CD14-positive monocyte (primary cell): ENCODE measurements at regions not wholly inside any gene's neighbourhood (a gene's known extent, or its start where the extent isn't known, plus 50 kb on each side); places are given as distances from the start of the nearest gene placed in this dataset.

ENCODE experiments used
- DNase-seq, 3 donors: peaks; one replicate each; pipeline ENCODE4 v3.0.0-alpha.2; 2011 to 2022
- H2AFZ ChIP-seq: 2 replicates; pipeline ENCODE4 v1.6.0; 2012; ENCODE audit warnings: mild to moderate bottlenecking, low read depth, low read length, inconsistent platforms; ENCODE audit not compliant: insufficient read depth, poor library complexity, severe bottlenecking
- H3K27ac ChIP-seq, 2 donors: 1 replicate in 1 of 2; 2 replicates in 1 of 2; pipeline ENCODE4 v1.5.1; 2012 to 2013; ENCODE audit warnings: low read length in 2 of 2, control low read depth in 1 of 2, inconsistent platforms in 1 of 2, low read depth in 1 of 2, mild to moderate bottlenecking in 1 of 2
- H3K27me3 ChIP-seq, 2 donors: one replicate each; pipeline versions ENCODE4 v1.6.0 to v1.6.1; 2011 to 2013; ENCODE audit warnings: low read length in 2 of 2; ENCODE audit not compliant: control insufficient read depth in 2 of 2, insufficient read depth in 2 of 2
- H3K36me3 ChIP-seq, 2 donors: replicated peaks in 1 of 2; 1 replicate in 1 of 2; 2 replicates in 1 of 2; pipeline versions ENCODE4 v1.5.1 to v1.6.1; 2012 to 2013; ENCODE audit warnings: low read length in 2 of 2, control low read depth in 1 of 2, inconsistent platforms in 1 of 2, mild to moderate bottlenecking in 1 of 2; ENCODE audit not compliant: insufficient read depth in 2 of 2, control insufficient read depth in 1 of 2
- H3K4me1 ChIP-seq, 2 donors: 1 replicate in 1 of 2; 2 replicates in 1 of 2; pipeline versions ENCODE4 v1.5.1 to v1.6.1; 2012 to 2013; ENCODE audit warnings: low read length in 2 of 2, control low read depth in 1 of 2, inconsistent platforms in 1 of 2, mild to moderate bottlenecking in 1 of 2, moderate library complexity in 1 of 2; ENCODE audit not compliant: insufficient read depth in 2 of 2, control insufficient read depth in 1 of 2
- H3K4me2 ChIP-seq: replicated peaks from 2 replicates; pipeline ENCODE3; 2012; ENCODE audit warnings: low read length, moderate library complexity, mild to moderate bottlenecking; ENCODE audit not compliant: poor library complexity, severe bottlenecking; ENCODE audit errors: extremely low read depth
- H3K4me3 ChIP-seq, 3 experiments: fragments of 200-600 bp in 1 of 3; sonication (generic) in 1 of 3; replicated peaks in 1 of 3; 1 replicate in 2 of 3; 2 replicates in 1 of 3; pipeline ENCODE4 v1.5.1; 2011 to 2013; ENCODE audit warnings: low read length in 3 of 3, mild to moderate bottlenecking in 3 of 3, control low read depth in 2 of 3, low read depth in 2 of 3, inconsistent platforms in 1 of 3, moderate library complexity in 1 of 3
- H3K79me2 ChIP-seq: 2 replicates; pipeline ENCODE4 v1.6.0; 2012; ENCODE audit warnings: mild to moderate bottlenecking, control low read depth, inconsistent platforms, low read length, moderate library complexity; ENCODE audit not compliant: insufficient read depth
- H3K9ac ChIP-seq: 2 replicates; pipeline ENCODE4 v1.6.0; 2017; ENCODE audit warnings: low read length, mild to moderate bottlenecking; ENCODE audit not compliant: insufficient read depth, poor library complexity, severe bottlenecking
- H3K9me3 ChIP-seq, 2 donors: replicated peaks in 1 of 2; 1 replicate in 1 of 2; 2 replicates in 1 of 2; pipeline versions ENCODE4 v1.5.1 to v1.6.1; 2012 to 2013; ENCODE audit warnings: low read length in 2 of 2, control low read depth in 1 of 2; ENCODE audit not compliant: control insufficient read depth in 1 of 2, insufficient read depth in 1 of 2
- H4K20me1 ChIP-seq: 2 replicates; pipeline ENCODE4 v1.6.0; 2012; ENCODE audit warnings: mild to moderate bottlenecking, low read length, control low read depth, moderate library complexity; ENCODE audit not compliant: insufficient read depth
- H3K27ac Mint-ChIP-seq, 7 donors: one replicate each; pipeline ENCODE4 v1.8.0; 2020; ENCODE audit warnings: mild to moderate bottlenecking in 7 of 7, mixed read lengths in 7 of 7, moderate library complexity in 6 of 7, inconsistent platforms in 2 of 7
- H3K27me3 Mint-ChIP-seq, 3 donors: one replicate each; pipeline ENCODE4 v1.8.0; 2021 to 2022; ENCODE audit warnings: low read depth in 3 of 3, mild to moderate bottlenecking in 3 of 3, mixed read lengths in 3 of 3, moderate library complexity in 3 of 3, inconsistent platforms in 1 of 3
- H3K36me3 Mint-ChIP-seq, 2 donors: one replicate each; pipeline ENCODE4 v1.8.0; 2020; ENCODE audit warnings: mixed read lengths in 2 of 2, inconsistent platforms in 1 of 2, mild to moderate bottlenecking in 1 of 2
- H3K4me1 Mint-ChIP-seq: one replicate; pipeline ENCODE4 v1.8.0; 2020; ENCODE audit warnings: mild to moderate bottlenecking, mixed read lengths
- H3K4me3 Mint-ChIP-seq, 2 donors: one replicate each; pipeline ENCODE4 v1.8.0; 2020; ENCODE audit warnings: mild to moderate bottlenecking in 2 of 2, mixed read lengths in 2 of 2, moderate library complexity in 1 of 2
- H3K9me3 Mint-ChIP-seq, 7 donors: one replicate each; pipeline ENCODE4 v1.8.0; 2020 to 2022; ENCODE audit warnings: mixed read lengths in 7 of 7, mild to moderate bottlenecking in 6 of 7, moderate library complexity in 6 of 7, inconsistent platforms in 2 of 7
- WGBS: methylation state at CpG from one replicate; pipeline ENCODE4 v1.1.5; 2013; ENCODE audit warnings: missing lambda C conversion rate; ENCODE audit not compliant: insufficient coverage; 5-methylcytosine and 5-hydroxymethylcytosine counted together
- intact Hi-C, 2 donors: fragments of 100-400 bp; cut with micrococcal nuclease; formaldehyde crosslinking; loops; one replicate each; pipeline versions ENCODE4 v1.15.0 to v1.15.1; 2023
- TF ChIP-seq, protein P1 (sequence below): fragments of 200-600 bp; IDR thresholded peaks from one replicate; pipeline ENCODE4 v1.8.0; 2022; ENCODE audit warnings: antibody characterized with exemption, mild to moderate bottlenecking

- DNase-seq: no peak
- peaks cover 4 to 24% of the 10 kb centered on the region in 2 donors for H3K9me3 ChIP-seq
- no peaks in the 10 kb centered on the region for H4K20me1 ChIP-seq
- peaks cover 0 to 3% (median 2%) of the 10 kb centered on the region in 3 donors for H3K27me3 Mint-ChIP-seq
- no peaks in the 10 kb centered on the region for H3K36me3 ChIP-seq
- H3K9me3 Mint-ChIP-seq: peaks cover 0 to 12% (median 4%) of the 10 kb centered on the region in 7 donors
- no peak overlapping the region for H3K27ac Mint-ChIP-seq
- H2AFZ ChIP-seq: no peak overlapping the region
- no peak overlapping the region for H3K9ac ChIP-seq
- no peaks in the 10 kb centered on the region for H3K27me3 ChIP-seq
- TF ChIP-seq, protein P1, sequence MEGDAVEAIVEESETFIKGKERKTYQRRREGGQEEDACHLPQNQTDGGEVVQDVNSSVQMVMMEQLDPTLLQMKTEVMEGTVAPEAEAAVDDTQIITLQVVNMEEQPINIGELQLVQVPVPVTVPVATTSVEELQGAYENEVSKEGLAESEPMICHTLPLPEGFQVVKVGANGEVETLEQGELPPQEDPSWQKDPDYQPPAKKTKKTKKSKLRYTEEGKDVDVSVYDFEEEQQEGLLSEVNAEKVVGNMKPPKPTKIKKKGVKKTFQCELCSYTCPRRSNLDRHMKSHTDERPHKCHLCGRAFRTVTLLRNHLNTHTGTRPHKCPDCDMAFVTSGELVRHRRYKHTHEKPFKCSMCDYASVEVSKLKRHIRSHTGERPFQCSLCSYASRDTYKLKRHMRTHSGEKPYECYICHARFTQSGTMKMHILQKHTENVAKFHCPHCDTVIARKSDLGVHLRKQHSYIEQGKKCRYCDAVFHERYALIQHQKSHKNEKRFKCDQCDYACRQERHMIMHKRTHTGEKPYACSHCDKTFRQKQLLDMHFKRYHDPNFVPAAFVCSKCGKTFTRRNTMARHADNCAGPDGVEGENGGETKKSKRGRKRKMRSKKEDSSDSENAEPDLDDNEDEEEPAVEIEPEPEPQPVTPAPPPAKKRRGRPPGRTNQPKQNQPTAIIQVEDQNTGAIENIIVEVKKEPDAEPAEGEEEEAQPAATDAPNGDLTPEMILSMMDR: no peak
- H3K27ac ChIP-seq: no peak overlapping the region
- H3K4me2 ChIP-seq: no peak overlapping the region
- H3K4me3 Mint-ChIP-seq: peak overlapping the region in 1 of 2 donors; percentile 31
- H3K36me3 Mint-ChIP-seq: no peaks in the 10 kb centered on the region
- H3K79me2 ChIP-seq: no peaks in the 10 kb centered on the region
- no peaks in the 10 kb centered on the region for H3K4me1 Mint-ChIP-seq
- no peaks in the 10 kb centered on the region for H3K4me1 ChIP-seq
- intact Hi-C loops: no loop called here
- H3K4me3 ChIP-seq: no peak overlapping the region
- 65% methylated on average over 4 of the region's 4 CpGs for WGBS
Observed at GRCh38 chrX:64580605-64581004, 185.4 kb upstream of the MTMR8 start.

DNA sequence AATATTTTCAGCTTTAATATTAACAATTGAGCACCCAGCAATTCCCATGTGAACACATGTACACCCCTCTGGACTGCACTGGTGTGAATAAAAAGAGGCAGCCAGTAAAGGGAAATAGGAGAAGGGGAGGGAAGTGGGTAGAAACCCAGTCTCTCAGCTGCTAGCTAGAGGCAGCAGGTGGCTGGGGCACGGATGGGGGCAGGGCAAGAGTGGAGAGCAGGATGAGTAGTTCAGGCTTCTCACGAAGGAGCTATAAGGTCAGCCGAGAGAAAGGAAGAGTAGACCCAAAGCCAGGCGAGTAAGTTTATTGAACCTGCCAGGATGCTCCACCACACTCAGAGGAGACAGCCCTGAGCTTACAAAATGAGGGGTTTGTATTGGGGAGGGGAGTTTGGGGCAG, 184.8 kb upstream of the MTMR8 start:
- peak overlapping the region in 1 of 2 donors; percentile 24 for H3K4me3 Mint-ChIP-seq
- H3K4me3 ChIP-seq: no peak overlapping the region
- no peaks in the 10 kb centered on the region for H3K36me3 Mint-ChIP-seq
- no peak for DNase-seq
- peaks cover 3 to 12% (median 6%) of the 10 kb centered on the region in 7 donors for H3K9me3 Mint-ChIP-seq
- no peaks in the 10 kb centered on the region for H3K27me3 ChIP-seq
- intact Hi-C loops: no loop called here
- H3K27me3 Mint-ChIP-seq: peaks cover 0 to 3% (median 2%) of the 10 kb centered on the region in 3 donors
- no peak overlapping the region for H3K27ac Mint-ChIP-seq
- no peaks in the 10 kb centered on the region for H4K20me1 ChIP-seq
- H3K27ac ChIP-seq: no peak overlapping the region
- H2AFZ ChIP-seq: no peak overlapping the region
- H3K36me3 ChIP-seq: no peaks in the 10 kb centered on the region
- H3K4me1 Mint-ChIP-seq: no peaks in the 10 kb centered on the region
- no peak overlapping the region for H3K9ac ChIP-seq
- no peak overlapping the region for H3K4me2 ChIP-seq
- WGBS: 0% methylated on average over 1 of the region's 4 CpGs
- H3K79me2 ChIP-seq: no peaks in the 10 kb centered on the region
- H3K4me1 ChIP-seq: no peaks in the 10 kb centered on the region
- TF ChIP-seq, protein P1: no peak
- H3K9me3 ChIP-seq: peaks cover 4 to 24% of the 10 kb centered on the region in 2 donors
